HepG2 (cell line): ENCODE measurements at regions not wholly inside any gene's neighbourhood (a gene's known extent, or its start where the extent isn't known, plus 50 kb on each side); places are given as distances from the start of the nearest gene placed in this dataset.

Experiments
- ARNTL ChIP-seq: sonication (generic); formaldehyde crosslinking; IDR thresholded peaks from 2 replicates; pipeline ENCODE4 v1.4.0; 2020; ENCODE audit warnings: mild to moderate bottlenecking, missing genetic modification reagents
- CHD4 ChIP-seq: fragments of 200-600 bp; sonication (generic); IDR thresholded peaks from 2 replicates; pipeline ENCODE4 v1.7.0; 2017; ENCODE audit warnings: mild to moderate bottlenecking, low read length, borderline replicate concordance
- KAT7 ChIP-seq: IDR thresholded peaks from 2 replicates; pipeline ENCODE4 v1.6.1; 2018; ENCODE audit warnings: borderline replicate concordance, missing compliant biosample characterization
- SIN3A ChIP-seq: IDR thresholded peaks from 2 replicates; pipeline ENCODE4 v1.6.1; 2011; ENCODE audit warnings: low read depth, mild to moderate bottlenecking, control low read depth, low read length, borderline replicate concordance
- TGIF2 ChIP-seq: IDR thresholded peaks from 2 replicates; pipeline ENCODE4 v1.6.1; 2016; ENCODE audit warnings: control low read depth, missing compliant biosample characterization
- ZFP36 ChIP-seq: fragments of 150-350 bp; IDR thresholded peaks from 2 replicates; pipeline ENCODE4 v1.6.1; 2018; ENCODE audit warnings: borderline replicate concordance, low read length, low read depth; ENCODE audit not compliant: partially characterized antibody
- TF ChIP-seq, protein P1 (sequence below): sonication (generic); formaldehyde crosslinking; IDR thresholded peaks from 2 replicates; pipeline ENCODE4 v1.5.0; 2020; ENCODE audit warnings: mild to moderate bottlenecking, missing genetic modification reagents, moderate library complexity
- TF ChIP-seq, protein P2 (sequence below): sonication (generic); formaldehyde crosslinking; IDR thresholded peaks from 2 replicates; pipeline ENCODE4 v1.8.1; 2022; ENCODE audit warnings: mild to moderate bottlenecking, missing genetic modification reagents

DNA sequence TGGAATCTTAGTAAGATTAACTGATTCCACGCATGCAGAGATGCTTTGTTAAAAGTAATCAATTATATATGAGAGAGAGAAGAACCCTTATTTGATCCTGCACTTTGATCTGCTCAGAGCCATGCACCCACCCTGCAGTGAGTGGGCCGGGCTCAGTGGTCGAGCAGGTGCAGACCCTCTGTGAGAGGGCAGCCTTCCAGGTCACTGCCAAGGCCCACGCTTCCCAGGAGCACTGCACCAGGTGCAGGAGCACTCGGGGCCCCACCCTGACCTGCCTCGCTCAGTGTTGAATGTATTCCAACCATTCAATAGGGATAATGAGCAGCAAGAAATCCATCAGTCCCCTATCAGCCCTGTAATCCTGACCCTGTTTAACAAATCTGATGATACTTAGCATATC is 126.9 kb downstream of the TMEM200C start:
- TF ChIP-seq CHD4, result no peak
- no peak for TF ChIP-seq TGIF2 (CRISPR knock-in tag)
- TF ChIP-seq, protein P1, sequence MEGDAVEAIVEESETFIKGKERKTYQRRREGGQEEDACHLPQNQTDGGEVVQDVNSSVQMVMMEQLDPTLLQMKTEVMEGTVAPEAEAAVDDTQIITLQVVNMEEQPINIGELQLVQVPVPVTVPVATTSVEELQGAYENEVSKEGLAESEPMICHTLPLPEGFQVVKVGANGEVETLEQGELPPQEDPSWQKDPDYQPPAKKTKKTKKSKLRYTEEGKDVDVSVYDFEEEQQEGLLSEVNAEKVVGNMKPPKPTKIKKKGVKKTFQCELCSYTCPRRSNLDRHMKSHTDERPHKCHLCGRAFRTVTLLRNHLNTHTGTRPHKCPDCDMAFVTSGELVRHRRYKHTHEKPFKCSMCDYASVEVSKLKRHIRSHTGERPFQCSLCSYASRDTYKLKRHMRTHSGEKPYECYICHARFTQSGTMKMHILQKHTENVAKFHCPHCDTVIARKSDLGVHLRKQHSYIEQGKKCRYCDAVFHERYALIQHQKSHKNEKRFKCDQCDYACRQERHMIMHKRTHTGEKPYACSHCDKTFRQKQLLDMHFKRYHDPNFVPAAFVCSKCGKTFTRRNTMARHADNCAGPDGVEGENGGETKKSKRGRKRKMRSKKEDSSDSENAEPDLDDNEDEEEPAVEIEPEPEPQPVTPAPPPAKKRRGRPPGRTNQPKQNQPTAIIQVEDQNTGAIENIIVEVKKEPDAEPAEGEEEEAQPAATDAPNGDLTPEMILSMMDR (CRISPR knock-in tag), result no peak
- no peak for TF ChIP-seq ARNTL (CRISPR knock-in tag)
- TF ChIP-seq KAT7 (CRISPR knock-in tag), result no peak
- TF ChIP-seq, protein P2, sequence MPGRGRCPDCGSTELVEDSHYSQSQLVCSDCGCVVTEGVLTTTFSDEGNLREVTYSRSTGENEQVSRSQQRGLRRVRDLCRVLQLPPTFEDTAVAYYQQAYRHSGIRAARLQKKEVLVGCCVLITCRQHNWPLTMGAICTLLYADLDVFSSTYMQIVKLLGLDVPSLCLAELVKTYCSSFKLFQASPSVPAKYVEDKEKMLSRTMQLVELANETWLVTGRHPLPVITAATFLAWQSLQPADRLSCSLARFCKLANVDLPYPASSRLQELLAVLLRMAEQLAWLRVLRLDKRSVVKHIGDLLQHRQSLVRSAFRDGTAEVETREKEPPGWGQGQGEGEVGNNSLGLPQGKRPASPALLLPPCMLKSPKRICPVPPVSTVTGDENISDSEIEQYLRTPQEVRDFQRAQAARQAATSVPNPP (CRISPR knock-in tag), result no peak
- TF ChIP-seq SIN3A, result no peak
- TF ChIP-seq ZFP36, result no peak
